Tibial nerve (tissue), 4 donors: ENCODE measurements at regions not wholly inside any gene's neighbourhood (a gene's known extent, or its start where the extent isn't known, plus 50 kb on each side); places are given as distances from the start of the nearest gene placed in this dataset.

Source experiments
- EP300 ChIP-seq, 2 donors: sonication (generic); formaldehyde crosslinking; IDR thresholded peaks; one replicate each; pipeline ENCODE4 v1.6.1; 2017; ENCODE audit warnings: antibody characterized with exemption in 2 of 2, mild to moderate bottlenecking in 1 of 2
- POLR2A ChIP-seq, 2 donors: fragments of 450-650 bp; IDR thresholded peaks; one replicate each; pipeline ENCODE4 v1.6.1; 2017; ENCODE audit warnings: antibody characterized with exemption in 2 of 2, mild to moderate bottlenecking in 2 of 2, moderate library complexity in 2 of 2
- TF ChIP-seq, protein P1 (sequence below), 5 experiments: fragments of 200-600 bp in 3 of 5; fragments of 450-650 bp in 2 of 5; sonication (generic) in 3 of 5; IDR thresholded peaks; one replicate each; pipeline ENCODE4 v1.5.1; 2016 to 2019; ENCODE audit warnings: antibody characterized with exemption in 5 of 5, mild to moderate bottlenecking in 3 of 5, moderate library complexity in 2 of 5

DNA sequence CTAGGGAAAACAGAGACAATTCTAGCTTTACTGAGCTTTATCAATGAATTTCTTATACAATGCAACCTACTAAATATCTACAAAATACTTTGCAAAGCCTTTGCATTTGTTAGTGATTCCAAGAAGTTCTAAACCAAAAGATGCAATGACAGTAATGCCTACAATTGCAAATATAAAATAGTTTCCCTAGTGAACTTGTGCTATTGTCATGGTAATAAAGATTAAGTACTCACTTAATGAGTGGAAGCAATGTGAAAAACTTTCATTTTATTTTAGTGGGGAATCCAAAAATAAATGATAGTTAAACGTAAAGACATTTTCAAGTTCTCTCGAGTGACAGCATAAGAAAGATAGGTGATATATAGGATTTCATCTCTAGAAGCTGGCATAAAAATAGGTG, 270.5 kb upstream of the CTNND2 start:
- TF ChIP-seq POLR2A (IDR thresholded peaks at IDR 0.05): no peak
- TF ChIP-seq, protein P1, sequence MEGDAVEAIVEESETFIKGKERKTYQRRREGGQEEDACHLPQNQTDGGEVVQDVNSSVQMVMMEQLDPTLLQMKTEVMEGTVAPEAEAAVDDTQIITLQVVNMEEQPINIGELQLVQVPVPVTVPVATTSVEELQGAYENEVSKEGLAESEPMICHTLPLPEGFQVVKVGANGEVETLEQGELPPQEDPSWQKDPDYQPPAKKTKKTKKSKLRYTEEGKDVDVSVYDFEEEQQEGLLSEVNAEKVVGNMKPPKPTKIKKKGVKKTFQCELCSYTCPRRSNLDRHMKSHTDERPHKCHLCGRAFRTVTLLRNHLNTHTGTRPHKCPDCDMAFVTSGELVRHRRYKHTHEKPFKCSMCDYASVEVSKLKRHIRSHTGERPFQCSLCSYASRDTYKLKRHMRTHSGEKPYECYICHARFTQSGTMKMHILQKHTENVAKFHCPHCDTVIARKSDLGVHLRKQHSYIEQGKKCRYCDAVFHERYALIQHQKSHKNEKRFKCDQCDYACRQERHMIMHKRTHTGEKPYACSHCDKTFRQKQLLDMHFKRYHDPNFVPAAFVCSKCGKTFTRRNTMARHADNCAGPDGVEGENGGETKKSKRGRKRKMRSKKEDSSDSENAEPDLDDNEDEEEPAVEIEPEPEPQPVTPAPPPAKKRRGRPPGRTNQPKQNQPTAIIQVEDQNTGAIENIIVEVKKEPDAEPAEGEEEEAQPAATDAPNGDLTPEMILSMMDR (IDR thresholded peaks at IDR 0.05): no peak
- TF ChIP-seq EP300 (IDR thresholded peaks at IDR 0.05): no peak
